Germinal center (tissue), 1 donor: ENCODE measurements at regions not wholly inside any gene's neighbourhood (a gene's known extent, or its start where the extent isn't known, plus 50 kb on each side); places are given as distances from the start of the nearest gene placed in this dataset.

Experiments used
- DNase-seq: peaks from one replicate; pipeline ENCODE4 v3.0.0; 2012; ENCODE audit warnings: mixed read lengths, low spot score

DNA sequence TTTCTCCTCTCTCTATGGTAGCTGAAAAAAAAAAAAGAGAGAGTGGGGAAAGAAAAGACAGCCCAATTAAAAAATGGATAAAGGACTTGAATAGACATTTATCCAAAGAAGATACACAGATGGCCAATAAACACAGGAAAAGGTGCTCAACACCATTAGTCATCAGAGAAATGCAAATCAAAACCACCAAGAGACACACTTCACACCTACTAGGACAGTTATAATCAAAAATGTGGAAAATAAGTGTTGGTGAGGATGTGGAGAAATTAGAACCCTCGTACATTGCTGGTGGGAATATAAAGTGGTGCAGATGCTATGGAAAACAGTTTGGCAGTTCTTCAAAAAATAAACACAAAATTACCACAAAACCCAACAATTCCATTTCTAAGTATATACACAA, 172.4 kb upstream of the GRIN2B start:
- no peak for DNase-seq

DNA sequence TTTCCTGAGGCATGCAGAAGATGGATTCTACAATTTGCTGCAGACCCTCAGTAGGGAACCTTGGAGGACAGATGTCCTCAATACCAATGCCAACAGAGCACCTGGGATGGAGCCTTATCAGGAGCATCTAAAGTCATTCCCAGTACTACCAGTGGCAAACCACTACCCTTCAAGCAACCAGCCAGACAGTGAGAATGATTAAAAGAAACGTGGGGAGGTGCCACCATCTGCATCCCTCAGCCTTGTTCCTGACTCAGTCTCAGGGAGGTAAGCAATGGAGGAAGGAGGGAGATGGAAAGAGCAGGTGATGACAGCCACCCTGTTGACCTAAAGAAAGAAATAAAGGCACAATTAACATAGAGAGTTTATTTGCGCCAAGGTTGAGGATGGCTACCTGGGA, 175.2 kb upstream of the GRIN2B start:
- DNase-seq, result peak; percentile 18

DNA sequence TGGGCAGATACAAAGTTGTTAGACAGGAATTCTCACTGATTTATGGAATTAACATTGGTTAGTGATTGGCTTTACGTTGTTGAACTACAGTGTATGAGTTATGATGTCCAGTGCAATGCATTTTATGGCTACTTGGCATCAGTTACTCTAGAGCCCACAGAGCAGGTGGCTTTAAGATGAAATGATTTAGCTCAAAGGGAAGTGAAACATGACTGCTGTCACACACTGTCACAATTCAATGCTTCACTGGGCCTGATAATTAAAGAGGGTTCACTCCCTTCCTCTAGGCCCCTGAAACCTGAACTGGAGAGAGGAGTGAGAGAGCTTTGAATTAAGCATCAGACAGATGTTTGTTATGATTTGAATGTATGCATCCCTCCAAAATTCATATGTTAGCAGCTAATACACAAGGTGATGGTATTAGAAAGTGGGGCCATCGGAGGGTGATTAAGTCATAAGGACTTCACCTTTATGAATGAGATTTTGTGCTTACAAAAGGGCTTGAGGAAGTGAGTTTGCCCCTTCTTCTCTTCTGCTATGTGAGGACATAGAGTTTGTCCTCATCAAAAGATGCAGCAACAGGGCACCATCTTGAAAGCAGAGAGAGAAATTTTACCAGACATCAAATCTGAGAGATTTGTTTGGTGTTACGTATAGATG, 175.8 kb upstream of the GRIN2B start:
- peak; percentile 81 for DNase-seq

DNA sequence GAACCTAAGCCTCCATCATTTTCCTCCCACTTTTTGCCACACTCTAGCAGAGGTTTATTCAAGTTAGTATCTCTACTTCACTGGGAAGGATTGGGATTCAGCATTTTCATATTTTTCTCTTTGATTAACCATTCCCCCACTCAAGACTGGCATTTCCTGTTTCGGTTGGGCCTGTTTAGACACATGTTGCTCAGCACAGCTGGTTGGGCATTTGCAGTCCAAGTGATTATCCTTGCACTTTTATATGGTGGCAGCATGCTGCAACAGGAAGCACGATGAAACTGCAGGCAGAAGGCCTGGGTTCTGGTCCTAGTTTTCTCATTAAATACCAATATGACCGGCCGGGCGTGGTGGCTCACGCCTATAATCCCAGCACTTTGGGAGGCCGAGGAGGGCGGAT, 182.9 kb upstream of the GRIN2B start:
- DNase-seq, result no peak

DNA sequence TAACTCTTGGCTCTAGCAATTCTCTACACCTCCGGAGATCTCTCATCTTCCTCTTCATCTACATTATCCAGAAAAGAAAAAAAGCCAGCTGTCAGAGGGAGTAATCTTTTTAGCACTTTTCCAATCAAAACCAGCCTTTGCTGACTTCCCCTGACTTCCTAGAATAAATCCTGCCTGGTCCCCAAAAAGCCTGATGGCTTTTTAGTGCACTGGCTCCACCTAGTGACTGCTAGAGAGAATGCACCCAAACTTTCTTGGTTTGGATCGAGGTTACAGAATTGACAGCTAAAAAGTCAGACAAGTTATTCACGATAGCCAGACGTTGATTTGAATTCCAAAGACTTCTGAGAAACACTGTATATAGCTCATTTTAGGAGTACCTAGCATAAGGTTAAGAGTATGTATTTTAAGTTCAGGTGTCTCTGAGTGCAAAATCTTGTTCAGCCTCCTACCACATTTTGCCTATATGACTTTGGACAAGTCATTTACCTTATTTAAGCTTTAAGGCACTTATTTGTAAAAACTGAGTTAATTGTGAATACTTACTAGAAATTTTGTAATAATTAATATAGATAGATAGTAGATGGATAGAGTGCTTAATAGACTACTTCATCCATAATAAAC, 185.7 kb upstream of the GRIN2B start:
- DNase-seq, result peak; percentile 69

DNA sequence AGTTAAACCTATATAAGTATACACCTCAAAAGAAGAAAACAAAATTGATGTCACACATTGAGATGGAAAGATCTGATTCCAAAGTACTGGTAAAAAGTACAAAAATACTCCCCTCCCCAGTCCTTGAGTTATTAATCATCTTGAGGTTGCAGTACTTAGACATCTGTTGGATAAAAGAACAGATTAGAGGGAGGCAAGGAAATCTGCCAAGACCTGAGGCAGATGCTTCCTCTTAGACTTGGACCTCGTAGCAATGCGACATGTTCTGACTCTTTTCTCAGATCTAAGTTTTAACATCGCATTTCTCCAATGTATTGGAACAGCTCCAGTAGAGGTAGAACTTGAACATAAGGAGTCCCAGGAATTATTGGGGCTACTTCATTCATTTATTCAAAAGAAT, 187.9 kb upstream of the GRIN2B start:
- no peak for DNase-seq

DNA sequence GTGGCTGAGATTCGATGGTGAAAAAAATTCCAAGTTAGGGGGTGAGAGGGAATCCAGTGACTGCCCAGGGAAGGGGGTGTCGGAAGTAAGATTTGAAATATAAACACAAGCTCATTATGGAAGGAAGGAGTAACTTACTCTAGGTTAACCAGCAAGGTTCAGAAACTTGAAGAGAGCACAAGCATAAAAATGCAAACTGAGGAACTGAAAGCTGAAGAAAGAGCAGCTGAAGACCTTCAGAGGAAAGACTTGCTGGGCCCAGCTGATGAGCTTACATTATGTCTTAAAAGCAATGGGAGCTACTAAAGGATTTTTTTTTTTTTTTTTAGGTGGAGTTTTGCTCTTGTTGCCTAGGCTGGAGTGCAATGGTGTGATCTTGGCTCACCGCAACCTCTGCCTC, 189.7 kb upstream of the GRIN2B start:
- no peak for DNase-seq

DNA sequence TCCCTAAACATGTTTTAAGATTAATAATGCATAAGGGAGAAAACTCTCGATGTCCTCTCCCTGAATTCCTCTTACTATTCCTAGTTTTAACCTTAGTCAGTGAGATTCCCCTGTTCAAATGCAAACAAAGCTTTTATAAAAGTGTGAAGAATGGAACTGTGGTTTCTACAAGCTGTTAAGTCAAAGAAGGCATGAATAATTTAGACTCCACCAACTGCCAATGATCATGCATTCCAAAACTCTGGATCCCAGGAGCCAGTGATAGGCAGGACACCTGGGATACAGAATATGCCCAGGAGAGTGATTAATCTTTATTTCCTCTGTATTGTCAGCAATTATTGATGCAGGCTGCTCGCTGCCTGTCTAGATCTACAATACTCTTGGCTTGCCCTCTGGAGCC, 190.3 kb upstream of the ATF7IP start:
- DNase-seq, result no peak

DNA sequence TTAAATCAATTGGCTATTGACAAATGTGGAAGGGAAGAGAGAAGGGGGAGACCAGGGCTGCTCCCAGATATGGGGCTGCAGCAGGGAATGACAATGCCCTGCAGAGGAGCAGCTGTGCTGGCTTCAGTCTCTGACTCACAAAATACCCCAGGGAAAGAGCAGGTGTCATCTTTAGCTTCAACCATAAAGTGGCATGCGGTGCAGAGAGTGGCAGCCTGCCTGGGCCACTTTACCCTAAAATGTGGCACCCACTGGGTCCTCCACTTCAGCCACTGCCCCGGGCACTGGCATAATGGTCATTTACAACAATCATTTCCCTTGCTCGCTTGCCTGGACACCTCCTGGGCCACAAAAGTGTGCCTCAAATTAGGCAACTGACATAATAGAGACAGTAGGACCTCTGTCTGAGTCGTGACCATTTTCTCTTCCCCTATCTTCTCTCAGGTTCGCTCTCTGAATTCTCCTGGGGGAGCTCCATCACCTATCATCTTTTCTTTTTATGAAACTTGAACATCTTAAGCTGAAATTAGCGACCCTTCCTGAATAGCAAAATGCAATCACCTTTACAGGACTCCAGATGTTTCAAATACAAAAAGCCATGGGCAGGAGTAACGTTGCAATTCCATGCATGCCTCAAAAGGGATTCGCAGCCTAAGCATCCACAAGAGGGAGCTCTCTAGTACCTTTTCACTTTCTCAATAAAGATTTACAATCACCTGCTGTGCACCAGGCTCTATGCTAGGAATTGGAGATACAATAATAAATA, 179.9 kb upstream of the ATF7IP start:
- DNase-seq, result peak; percentile 51

DNA sequence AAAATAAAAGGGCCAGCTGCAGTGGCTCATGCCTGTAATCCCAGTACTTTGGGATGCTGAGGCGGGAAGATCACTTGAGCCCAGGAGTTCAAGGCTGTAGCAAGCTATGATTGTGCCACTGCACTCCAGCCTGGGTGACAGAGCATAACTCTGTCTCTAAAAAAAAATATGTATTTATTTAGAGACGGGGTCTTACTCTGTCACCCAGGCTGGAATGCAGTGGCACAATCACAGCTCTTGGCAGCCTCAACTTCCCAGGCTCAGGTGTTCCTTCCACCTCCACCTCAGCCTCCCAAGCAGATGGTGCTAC, 179.3 kb upstream of the ATF7IP start:
- DNase-seq, result no peak

DNA sequence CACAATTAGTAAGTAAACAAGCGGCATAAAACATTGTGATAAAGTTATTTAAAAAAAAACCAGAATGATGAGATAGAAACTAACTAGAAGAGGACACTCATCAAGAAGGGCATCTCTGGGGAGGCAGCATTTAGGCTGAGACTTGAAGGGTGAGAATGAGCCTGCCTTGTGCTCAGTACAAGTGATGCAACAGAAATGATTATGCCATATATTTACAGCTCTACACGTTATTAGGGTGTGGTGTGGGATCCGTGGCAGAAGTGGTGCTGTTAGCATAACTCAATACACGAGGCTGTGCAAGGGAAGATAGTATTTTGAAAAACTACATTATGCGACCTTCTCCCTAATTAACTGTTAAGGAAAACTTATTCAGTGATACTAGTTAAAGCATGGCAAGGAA, 178.5 kb upstream of the ATF7IP start:
- no peak for DNase-seq

DNA sequence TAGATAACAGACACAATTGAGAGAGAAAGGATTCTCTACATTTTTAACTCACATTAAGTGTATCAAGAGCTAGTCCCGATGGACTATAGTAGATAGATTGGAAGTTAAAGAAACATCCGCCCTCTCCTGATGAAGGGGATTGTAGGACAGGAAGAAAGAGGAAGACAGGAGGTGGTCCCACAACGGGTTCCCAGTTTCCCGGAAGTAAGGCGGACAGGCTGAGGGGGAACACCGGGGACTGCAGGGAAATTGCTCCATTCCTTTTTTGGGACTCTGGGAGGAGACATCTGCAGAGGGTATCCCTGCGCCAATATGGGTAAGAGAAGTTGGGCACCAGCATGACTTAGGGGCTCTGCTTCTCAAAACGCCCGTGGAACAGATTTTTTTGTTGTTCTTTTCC, 177.5 kb upstream of the ATF7IP start:
- DNase-seq, result no peak

DNA sequence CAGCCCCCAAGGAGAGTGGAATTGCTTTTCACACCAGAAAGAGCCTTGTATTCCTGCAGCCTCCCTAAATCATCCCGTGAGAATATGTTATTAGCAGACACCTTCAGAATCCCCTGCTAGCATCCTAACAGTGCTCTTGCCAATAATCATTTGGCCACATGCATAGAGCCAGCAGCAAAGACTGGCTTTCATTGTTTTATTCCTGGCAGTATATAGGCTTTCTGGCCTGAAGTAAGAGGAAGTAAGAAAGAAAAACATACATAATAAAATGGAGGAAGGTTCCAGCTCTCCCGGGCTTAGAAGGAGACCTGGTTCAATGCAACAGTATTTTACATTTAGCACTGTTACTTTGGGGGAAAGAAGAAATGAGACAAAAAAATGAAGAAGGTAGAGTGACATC, 176.7 kb upstream of the ATF7IP start:
- no peak for DNase-seq

DNA sequence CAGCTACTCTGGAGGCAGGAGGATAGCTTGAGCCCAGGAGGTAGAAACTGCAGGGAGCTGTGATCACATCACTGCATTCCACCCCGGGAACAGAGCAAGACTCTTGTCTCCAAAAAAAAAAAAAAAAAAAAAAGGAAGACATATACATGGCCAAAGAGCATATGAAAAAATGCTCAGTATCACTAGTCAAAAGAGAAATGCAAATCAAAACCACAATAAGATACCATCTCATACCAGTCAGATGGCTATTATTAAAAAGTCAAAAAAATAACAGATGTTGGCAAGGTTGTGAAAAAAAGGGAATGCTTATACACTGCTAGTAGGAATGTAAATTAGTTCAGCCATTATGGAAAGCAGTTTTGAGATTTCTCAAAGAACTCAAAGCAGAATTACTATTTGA, 174.8 kb upstream of the ATF7IP start:
- DNase-seq, result no peak

DNA sequence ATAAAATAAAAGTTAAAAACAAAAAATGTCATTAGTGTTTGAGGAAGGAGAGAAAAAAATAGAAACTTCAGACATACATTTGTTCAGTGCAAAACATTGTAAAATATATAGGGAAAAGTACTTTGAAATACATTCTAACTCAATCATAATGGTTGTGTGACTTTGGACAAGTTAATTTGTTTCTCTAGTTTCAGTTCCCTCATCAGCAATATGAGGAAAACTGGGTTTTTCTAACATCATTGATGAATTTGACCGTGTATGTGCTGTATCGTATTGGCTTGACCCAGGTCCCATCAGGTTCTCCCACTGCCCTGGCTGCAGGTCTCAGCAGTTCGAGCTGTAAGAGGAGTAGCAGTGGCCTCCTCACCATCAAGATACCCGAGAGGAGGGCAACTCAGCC, 173.9 kb upstream of the ATF7IP start:
- peak; percentile 19 for DNase-seq

DNA sequence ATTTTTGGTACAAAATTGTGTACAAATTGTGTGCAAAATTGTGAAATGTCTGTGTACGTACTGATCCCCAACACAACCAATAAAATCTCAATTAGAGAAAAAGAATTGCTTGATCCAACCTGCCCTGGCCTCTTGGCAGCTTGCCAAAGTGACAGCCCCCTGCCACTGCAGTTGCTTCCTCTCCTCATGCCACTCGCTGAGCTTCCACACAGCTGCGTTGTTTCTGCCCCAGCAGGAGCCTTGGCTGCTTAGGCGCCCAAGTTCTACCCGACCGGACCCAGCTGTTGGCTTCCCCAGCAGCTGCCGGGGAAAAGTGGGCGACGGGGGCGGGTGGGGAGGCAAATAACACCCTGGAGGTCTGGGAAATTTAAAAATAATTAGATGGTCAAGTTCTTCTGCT, 171.8 kb upstream of the ATF7IP start:
- DNase-seq, result no peak

DNA sequence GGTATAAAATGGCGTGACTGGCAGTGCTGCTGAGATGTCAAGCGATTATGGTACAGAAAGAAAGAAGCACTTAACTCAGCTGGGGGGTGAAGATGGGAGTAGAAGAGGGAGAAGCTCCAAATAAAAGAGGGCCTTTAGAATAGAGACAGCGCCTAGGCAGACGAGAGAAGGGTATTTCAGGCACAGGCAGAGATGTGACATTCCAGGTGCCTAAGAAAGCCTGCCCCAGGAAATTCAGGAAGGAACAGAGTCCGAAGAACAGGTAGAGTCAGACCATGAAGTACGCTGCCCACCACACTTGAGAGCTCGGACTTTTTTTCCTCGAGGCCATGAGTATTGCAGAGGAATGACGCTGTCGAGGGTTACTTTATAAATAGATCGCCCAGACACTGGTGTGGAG, 170.9 kb upstream of the ATF7IP start:
- no peak for DNase-seq

DNA sequence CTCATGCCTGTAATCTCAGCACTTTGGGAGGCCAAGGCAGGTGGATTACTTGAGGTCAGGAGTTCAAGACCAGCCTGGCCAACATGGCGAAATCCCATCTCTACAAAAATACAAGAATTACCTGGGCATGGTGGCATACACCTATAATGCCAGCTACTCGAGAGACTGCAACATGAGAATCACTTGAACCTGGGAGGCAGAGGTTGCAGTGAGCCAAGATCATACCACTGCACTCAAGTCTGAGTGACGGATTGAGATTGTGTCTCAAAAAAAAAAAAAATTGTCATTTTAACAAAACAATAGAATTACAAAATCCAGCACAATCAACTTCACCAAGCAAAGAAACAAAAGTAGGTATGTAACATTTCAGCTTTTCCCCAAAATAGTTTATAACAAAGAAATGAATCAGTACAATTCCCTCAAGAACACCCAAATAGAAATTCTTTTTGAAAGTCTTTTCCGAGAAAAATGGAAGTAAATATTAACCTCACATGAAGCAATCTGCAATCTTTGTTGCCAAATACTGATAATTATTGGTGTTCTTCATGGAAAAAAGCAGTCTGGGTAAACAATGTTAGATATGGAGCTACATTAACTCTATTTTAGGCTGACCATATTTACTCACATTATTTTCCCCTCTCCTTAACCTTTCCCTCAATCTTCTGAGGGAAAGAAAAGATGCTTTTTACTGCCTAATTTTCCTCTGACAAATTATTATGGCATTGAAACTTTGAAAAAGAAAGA, 165.9 kb upstream of the ATF7IP start:
- no peak for DNase-seq

DNA sequence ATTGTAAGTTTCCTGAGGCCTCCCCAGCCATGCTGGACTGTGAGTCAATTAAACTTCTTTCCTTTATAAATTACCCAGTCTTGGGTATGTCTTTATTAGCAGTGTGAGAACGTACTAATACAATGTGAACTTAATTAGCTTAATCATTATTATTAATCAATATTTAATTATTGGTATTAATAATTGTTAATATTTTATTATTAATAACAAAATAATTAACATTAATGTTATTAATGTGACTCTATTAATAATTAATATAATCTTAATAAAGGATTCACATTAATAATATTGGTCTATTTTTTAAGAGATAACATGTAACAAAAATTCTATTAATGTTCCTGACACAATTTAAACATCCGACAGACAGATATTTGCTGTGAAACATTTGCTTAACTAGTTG, 164.9 kb upstream of the ATF7IP start:
- no peak for DNase-seq

DNA sequence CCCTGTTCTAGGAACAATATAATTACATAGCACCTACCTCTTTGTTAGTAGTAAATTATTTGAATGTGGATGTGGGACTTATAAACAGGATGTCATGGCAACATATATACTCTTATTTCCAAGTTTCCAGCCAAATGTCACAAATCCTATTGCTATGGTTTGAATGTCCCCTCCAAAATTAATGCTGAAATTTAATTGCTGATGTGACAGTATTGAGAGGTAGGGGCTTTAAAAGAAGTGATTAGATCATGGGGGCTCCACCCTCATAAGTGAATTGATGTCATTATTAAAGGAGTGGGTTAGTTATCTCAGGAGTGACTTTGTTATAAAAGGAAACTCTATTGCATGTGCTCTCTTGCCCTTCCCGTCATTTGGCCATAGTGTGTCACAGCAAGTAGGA, 164.2 kb upstream of the ATF7IP start:
- no peak for DNase-seq

DNA sequence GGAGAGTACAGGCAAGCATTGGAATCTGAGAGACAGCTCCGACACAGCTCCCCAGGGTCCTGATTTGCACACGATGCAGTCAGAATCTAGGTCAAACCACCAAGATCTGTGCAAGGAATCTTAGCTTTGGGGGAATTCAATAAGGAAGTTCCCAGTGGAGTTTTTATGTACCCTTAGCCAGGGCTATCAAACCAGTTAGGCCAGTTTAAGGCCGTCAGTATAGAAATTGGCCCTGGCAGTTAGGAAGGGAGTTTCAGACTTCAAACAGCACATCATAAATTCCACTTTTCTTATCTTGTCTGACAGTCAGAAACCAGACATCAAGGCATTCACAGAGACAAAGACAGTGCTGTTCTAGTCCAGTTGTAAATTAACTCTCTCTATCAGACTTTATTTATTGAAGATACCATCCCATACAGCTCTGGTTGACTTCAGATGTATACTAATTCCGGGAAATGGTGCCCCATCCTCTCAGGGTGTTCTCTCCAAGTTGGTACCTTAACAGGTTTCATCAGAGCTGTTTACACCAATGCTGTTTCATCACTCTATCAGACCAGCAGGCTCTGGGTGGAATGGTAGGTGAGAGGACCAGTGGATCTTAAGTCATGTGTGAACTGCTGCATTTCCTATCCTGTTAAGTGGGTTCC, 157.5 kb upstream of the ATF7IP start:
- no peak for DNase-seq

DNA sequence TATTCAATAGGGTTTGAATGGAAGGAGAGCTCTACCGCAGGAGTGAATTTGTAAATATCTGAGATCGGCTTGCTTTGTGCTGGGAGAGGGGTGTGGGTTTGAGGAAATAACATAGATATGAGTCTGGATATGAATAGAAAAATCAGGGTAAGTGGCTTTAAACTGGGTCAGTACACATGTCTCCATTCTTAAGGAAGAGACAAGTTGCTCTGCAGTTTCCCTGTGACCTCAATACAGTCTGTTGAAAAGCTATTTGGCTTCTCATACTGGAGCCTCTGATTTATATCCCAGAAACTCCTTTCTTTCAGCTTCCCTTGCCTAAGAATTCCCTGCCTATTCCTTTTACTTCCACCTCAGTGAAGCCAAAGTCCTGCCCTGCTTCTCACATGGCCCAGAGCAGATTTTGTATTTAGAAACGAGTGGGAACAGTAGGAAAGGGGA, 153.5 kb upstream of the ATF7IP start:
- no peak for DNase-seq
